ENCODE measurements at regions not wholly inside any gene's neighbourhood (a gene's known extent, or its start where the extent isn't known, plus 50 kb on each side); places are given as distances from the start of the nearest gene placed in this dataset.

DNA sequence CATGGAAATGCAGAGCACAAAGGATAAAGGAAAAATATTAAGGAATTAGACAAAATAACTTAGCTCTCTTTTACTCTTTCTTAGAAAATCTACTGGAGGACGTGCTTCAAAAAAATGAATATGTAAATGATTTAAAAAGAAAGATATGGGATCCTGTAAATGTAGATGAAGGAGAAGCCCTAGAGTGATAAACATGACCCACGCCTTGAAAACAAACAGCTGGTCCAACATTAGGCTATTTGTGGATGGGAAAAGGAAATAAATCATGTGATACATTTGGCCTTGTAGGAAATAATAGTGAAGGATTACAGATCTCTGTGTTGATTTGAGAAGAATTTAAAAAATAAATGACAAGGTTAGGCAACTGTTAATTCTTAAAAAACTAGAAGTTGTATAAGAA is 492.1 kb upstream of the SLC39A10 start:
- TF ChIP-seq, protein P1, sequence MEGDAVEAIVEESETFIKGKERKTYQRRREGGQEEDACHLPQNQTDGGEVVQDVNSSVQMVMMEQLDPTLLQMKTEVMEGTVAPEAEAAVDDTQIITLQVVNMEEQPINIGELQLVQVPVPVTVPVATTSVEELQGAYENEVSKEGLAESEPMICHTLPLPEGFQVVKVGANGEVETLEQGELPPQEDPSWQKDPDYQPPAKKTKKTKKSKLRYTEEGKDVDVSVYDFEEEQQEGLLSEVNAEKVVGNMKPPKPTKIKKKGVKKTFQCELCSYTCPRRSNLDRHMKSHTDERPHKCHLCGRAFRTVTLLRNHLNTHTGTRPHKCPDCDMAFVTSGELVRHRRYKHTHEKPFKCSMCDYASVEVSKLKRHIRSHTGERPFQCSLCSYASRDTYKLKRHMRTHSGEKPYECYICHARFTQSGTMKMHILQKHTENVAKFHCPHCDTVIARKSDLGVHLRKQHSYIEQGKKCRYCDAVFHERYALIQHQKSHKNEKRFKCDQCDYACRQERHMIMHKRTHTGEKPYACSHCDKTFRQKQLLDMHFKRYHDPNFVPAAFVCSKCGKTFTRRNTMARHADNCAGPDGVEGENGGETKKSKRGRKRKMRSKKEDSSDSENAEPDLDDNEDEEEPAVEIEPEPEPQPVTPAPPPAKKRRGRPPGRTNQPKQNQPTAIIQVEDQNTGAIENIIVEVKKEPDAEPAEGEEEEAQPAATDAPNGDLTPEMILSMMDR (IDR thresholded peaks at IDR 0.05) = no peak
- TF ChIP-seq EZH2 (IDR thresholded peaks at IDR 0.05; ENCODE audit: borderline replicate concordance, insufficient read depth, low read depth, low read length, poor library complexity, severe bottlenecking) = no peak

All from B cell (primary cell).